ENCODE measurements at regions not wholly inside any gene's neighbourhood (a gene's known extent, or its start where the extent isn't known, plus 50 kb on each side); places are given as distances from the start of the nearest gene placed in this dataset.

- TF ChIP-seq CTCF (IDR thresholded peaks at IDR 0.05) (no peak), POLR2A (IDR thresholded peaks at IDR 0.05) (no peak)
These were observed 834.9 kb downstream of the LRFN5 start for GRCh38 chr14:42441615-42442014.
